HG03060 (cell line): ENCODE measurements at regions not wholly inside any gene's neighbourhood (a gene's known extent, or its start where the extent isn't known, plus 50 kb on each side); places are given as distances from the start of the nearest gene placed in this dataset.

Experiments used
- ATAC-seq: cut with Tn5 transposase; IDR thresholded peaks from one replicate; pipeline ENCODE4 v1.9.1; 2021; ENCODE audit warnings: low read depth, moderate number of reproducible peaks; ENCODE audit not compliant: unreplicated experiment

- ATAC-seq, result no peak
Observed at GRCh38 chr6:147751232-147751631, 242.7 kb downstream of the SAMD5 start.

DNA sequence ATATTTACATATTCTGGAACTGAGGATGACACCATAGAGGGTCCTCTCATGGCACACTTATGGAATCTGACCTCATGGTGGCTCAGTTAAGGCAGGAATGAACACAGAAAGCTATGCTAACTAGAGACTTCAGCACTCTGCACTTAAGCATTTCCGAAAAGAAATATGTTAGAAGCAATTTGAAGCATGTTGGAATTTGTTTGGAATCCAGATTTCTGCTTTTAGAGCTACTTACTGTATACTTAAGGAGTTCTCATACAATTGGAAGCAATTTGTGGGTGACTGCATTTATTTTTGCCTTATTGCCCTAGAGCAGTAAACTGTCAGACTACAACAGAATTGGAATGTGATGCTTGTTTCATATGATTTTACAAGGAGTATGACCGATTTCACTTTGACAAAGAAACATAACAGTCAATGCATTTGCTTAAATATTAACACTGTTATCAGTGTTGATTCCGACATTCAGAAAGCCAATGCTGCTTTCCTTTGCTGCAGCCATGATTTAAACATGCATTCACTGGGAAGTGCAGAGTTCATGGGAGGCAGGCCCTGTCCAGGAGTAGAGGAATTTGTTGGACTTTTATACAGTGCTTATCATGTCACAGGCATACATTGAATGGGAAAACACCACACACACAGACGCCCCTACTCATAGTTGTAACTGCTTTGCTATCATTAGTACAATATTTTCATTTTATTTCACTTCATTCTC lies 244.4 kb downstream of the SAMD5 start:
- ATAC-seq, result no peak

GRCh38 chr6:147755999-147756398 lies 247.5 kb downstream of the SAMD5 start:
- ATAC-seq, result no peak

GRCh38 chr6:147756891-147757290 lies 248.4 kb downstream of the SAMD5 start:
- ATAC-seq, result no peak

- no peak for ATAC-seq
Observed at GRCh38 chr6:147757291-147757690, 248.8 kb downstream of the SAMD5 start.

- ATAC-seq, result no peak
Observed at GRCh38 chr6:147758303-147758702, 249.8 kb downstream of the SAMD5 start.

- no peak for ATAC-seq
Observed at GRCh38 chr6:147759093-147759492, 250.6 kb downstream of the SAMD5 start.

GRCh38 chr6:147759536-147759935 lies 251.0 kb downstream of the SAMD5 start:
- ATAC-seq, result no peak

GRCh38 chr6:147765541-147765940 lies 257.1 kb downstream of the SAMD5 start:
- ATAC-seq, result no peak

DNA sequence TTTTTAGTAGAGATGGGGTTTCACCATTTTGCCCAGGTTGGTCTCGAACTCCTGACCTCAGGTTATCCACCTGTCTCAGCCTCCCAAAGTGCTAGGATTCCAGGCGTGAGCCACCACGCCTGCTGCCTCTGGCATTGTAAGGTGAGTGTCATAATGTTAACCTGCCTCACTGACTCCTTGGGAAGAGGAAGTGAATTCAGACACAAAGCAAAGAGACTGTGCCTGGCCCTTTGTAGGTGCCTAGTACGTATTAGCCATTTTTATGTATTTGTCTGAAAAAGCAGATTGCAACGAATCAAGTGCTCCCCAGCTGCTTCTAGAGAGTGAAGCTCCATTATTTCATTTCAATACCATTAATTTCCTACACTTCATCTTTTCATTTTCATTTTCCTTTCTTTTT lies 260.5 kb downstream of the SAMD5 start:
- ATAC-seq, result no peak

DNA sequence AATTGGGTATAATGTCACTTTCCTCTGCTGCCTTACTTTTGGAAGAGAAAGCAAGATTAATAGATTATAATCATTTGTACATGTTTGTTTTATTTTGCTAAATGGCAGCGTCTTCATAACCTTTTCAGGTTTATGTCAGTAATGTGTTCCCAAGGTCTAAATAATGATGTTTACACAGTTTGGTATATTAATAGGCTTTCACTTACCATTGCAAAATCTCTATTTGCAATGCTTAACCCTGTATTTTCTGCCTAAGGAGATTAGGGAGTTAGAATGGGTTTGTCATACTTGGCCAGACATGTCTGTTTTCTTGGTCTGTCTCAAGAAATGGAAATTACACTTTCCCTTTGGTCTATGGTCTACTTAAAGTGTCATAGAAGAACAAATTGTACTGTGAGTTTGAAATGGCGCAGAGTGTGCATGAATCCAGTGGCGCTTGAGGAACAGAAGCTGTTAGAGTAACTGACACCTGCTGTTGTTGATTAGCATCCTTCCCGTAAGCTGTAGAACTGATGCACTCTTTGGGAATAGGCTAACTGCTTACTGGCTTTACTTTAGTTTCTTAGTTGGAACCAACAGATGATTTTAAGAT lies 261.1 kb downstream of the SAMD5 start:
- ATAC-seq, result no peak

DNA sequence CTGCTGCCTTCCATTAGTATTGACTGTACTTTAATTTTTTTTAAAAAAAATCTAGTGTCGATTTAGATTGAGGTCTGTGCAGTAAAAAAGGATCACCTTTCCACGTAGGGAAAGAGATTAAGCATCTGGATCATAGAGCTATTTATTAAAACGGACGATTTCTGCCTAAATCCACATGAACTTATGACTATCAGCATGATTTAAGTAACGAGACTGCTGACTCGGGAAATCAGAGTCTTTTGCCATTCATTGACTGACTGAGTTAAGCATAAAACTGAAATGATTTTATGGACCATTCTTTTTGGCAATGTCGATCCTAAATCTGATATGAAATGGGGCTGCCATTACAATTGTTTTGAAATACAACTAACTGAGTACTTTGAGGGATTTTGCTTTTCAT lies 261.7 kb downstream of the SAMD5 start:
- no peak for ATAC-seq

DNA sequence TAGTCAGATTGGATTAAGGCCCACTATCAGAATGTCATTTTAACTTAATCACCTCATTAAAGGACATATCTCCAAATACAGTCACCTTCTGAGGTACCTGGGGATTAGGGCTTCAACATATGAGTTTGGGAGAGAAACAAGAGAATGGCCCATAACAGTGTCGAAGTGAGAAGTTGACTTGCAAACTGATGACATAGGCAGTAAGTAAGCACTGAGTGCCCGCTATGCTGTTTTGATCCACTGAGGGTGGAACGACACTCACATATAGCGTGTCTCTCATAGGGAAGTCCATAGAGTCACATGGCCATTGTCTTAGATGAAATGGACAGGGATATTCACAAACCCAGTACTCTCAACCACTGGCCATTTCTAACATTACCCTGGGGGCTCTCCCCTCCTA lies 264.2 kb downstream of the SAMD5 start:
- ATAC-seq, result no peak

GRCh38 chr6:147774856-147775255 lies 266.4 kb downstream of the SAMD5 start:
- no peak for ATAC-seq

DNA sequence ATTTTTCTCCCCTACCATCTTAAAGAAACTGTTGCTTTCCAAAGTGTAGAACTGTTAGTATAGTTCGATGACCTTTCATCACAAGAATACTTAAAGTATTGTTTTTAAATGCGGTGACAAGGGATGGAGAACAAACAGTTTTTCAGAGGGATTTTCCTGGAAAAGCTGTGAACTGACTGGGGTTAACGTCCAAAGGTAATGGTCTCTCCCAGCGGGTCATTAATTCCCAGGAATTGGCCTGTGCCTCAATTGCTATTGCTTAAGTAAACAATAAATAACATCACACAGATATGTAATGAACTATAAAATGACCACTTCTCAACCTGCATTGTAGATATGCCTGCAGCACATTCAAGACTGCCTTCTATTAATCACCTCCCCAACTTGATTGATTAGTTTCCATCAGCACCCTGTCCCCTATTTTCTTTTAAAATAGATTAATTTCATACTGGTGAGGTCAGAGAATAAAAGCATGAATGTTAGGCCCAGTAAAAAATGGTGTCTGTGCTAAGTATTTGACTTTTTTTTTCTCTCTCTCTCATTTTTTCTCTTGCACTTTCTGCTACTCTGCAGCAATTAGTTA lies 268.2 kb downstream of the SAMD5 start:
- ATAC-seq, result no peak

- ATAC-seq, result no peak
Observed at GRCh38 chr6:147779624-147780023, 271.1 kb downstream of the SAMD5 start.

DNA sequence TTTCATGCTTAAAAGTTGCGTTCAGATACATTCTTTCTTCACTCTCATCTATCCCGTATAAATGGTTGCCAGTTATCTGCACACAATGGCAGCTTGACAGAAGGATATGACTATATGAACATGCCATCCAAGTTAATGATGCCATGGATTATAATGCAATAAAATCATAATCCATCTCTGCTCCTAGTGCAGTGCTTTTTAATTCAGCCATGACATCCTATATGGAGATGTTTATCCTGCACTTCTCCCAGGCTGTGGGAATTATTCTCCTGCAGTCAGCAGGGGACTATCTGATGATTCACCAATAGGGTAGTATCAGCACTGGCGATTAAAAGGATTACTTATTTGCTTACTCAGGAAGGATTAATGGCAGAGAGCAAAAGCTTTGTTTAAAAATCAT lies 273.8 kb downstream of the SAMD5 start:
- no peak for ATAC-seq

DNA sequence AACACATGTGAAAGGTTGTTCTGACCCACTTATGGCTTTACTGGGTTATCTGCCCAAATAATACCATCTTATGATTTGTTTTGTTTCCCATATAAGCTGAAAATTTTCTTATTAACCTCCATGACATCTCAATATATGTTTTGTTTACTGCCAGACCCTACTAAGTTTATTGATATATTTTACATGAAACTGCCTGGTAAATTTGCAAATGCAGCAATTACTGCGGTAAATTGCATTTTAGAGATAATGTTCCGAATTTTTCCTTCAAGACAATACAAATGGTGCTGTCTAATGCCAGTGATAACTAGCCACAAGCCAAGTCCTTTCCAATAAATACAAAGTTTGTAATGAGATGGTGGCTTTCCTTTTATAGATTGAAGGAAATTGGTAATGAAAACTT lies 275.9 kb downstream of the SAMD5 start:
- no peak for ATAC-seq

- no peak for ATAC-seq
Observed at GRCh38 chr6:147787417-147787816, 278.9 kb downstream of the SAMD5 start.

DNA sequence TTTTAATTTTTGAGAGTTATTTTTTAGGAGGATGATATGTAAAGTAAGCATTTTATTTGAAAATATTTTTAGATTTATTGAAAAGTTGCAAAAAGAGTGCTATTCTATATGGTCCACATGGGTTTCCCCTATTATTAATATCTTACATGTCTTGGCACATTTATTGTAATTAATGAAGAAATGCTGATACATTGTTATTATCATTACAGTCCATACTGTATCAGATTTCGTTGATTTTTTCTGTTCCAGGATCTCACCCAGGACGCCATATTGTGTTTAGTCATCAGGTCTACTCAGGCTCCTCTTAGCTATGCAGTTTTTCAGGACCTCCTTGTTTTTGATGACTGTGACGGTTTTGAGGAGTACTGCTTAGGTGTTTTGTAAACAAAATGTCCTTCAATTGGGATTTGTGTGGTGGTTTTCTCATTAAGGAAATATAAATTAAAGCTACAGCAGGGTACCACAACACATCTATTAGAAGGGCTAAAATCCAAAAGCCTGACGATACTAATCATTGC lies 281.0 kb downstream of the SAMD5 start:
- ATAC-seq, result no peak

DNA sequence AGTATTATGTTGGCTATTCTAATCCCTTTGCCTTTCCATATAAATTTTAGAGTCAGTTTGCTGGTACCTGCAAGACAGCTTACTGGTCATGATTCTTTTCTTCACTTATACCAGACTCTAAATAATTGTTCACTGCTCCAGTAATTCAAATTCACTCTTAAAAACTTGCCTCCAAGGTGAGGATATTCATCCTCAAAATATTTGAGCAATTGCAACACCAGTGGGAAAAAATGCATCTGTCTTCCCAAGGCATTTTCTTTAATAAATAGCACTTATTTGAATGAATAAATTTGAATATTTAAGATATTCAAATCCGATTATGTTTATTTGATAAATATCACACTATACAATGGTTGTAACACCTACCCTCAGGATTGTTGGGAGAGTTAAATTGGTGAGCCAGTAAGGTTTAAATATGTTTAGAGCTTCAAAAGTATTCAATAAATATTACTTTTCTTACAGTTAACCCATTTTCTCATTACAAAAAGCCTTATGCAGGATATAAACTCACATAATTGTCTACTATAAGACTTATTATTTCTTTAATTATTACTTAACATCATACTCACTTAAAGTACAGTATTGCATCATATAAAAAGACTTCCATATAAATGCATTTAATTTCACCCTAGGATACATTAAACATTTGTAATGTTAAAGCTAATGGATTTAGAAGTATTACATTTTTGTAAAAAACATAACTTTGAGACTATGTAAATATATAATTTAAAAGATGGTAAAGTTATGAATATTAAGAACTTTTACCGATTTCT lies 285.6 kb downstream of the SAMD5 start:
- ATAC-seq, result no peak
